GM18909 (cell line): ENCODE measurements at regions not wholly inside any gene's neighbourhood (a gene's known extent, or its start where the extent isn't known, plus 50 kb on each side); places are given as distances from the start of the nearest gene placed in this dataset.
A peak's percentile ranks its signal among the peaks of the same experiment; 100 is the strongest.

Experiments used
- ATAC-seq: cut with Tn5 transposase; IDR thresholded peaks from one replicate; pipeline ENCODE4 v1.9.1; 2021; ENCODE audit warnings: mild to moderate bottlenecking; ENCODE audit not compliant: unreplicated experiment, poor library complexity

DNA sequence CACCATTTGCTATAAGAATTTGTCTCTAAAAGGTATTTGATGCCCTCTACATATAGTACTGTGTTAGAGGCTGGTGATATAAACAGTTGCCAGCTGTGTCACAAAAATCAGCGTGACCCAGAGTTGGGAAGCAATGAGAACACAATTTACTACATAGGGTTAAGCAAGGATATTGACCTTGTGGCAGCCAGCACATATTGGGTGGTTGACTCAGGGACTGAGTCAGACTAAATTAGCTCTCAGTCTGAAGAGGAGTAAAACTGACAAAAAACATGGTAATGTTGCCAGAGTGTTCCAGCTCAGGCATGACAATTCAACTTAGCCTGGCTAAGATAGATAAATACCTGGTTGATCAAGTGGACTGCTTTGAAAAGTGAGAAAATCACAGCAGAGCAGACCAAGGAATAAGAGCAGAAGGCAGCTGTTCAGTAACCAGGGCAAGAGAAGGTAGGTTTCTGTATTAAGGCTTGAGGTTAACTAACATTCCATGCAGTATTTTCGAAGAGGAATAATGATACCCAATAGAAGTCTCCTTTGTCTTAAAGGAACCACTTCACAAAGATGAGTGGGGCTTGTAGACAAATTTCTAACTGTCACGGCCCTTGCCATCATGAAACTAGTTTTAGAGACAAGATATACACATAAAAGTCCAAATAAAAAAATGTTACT lies 108.2 kb upstream of the ERBB4 start:
- no peak for ATAC-seq

DNA sequence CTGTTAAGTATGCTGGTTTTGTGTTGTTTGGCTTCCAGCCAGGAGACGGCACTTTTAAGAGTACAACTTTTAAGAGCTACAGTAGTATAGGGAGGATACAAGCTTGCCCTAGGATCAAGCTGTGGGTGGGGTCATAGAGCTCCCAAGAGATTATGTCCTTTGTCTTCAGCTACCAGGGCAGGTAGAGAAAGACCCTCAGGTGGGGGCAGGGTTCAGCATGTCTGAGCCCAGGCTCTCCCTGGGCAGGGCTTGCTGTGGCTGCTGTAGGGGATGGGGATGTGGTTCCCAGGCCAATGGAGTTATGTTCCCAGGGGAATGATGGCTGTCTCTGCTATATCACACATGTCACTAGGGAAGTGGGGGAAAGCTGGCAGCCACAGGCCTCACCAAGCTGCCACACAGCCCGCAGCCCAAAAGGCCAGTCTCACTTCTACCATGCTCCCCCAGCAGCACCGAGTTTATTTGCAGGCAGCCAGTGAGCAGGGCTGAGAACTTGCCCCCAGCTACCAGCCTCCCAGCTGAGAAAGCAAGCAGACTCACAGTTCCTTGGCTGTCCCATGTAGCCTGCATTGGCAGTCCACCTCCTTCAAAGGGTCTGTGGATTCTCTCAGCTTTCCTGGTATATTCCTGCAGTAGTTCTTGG lies 105.7 kb upstream of the ERBB4 start:
- no peak for ATAC-seq

DNA sequence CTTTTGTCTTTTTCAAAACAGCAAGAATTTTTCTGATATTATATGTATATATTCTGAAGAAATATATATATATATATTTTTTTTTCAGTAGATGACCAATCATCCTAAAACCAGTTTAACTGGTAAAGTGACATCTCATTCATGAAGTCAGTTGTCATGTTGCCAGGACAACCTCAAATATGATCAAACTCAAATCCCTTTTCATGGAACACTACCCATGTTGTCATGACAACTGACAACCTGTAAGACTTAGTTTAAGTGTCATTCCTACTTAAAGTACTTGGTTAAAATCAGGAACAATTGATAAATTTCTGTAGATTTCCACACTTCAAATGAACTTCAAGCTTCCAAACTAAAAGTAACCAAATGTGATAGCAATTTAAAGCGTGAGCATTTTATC lies 101.8 kb upstream of the ERBB4 start:
- ATAC-seq: no peak

GRCh38 chr2:212638694-212639093 lies 100.1 kb upstream of the ERBB4 start:
- ATAC-seq: no peak

DNA sequence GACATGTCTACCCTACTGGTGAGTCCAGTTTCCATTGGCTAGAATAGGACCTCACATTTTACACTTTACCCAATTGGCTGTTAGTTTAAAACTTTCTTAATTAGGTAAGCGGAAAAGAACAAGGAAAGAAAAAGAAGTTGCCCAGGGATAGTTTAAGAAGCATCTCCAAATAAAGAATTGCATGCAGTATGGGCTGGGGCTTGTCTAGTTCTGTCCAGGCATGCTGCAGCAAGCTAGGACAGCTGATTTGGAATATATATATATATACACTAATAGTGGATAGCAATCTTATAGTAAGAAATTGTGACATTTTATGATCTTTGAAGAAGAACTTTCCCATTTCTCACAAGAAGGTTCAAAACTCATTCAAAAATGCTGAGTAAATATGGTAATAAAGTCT lies 90.0 kb upstream of the ERBB4 start:
- ATAC-seq: no peak

DNA sequence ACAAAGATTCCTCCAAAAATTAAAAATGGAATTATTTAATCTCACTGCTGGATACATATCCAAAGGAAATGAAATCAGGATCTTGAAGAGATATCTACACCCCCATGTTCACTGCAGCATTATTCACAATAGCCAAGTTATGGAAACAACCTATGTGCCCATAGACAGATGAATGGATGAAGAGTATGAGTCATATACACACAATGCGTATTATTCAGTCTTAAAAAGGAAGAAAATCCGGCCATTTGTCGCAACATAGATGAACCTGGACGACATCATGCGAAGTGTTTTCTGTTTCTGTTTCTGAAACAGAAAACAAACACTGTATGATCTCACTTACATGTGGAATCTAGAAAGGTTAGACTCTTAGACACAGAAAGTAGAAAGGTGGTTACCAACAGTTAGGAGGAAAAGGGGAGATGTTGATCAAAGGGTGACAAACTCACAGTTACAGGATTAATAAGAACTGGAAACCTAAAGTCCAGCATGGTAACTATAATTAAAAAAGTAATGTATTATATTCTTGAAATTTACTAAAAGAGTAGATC lies 87.8 kb upstream of the ERBB4 start:
- ATAC-seq: no peak

- ATAC-seq: no peak
Observed at GRCh38 chr2:212619954-212620353, 81.4 kb upstream of the ERBB4 start.

GRCh38 chr2:212618636-212619035 lies 80.0 kb upstream of the ERBB4 start:
- no peak for ATAC-seq

- ATAC-seq: no peak
Observed at GRCh38 chr2:212610872-212611425, 72.3 kb upstream of the ERBB4 start.

DNA sequence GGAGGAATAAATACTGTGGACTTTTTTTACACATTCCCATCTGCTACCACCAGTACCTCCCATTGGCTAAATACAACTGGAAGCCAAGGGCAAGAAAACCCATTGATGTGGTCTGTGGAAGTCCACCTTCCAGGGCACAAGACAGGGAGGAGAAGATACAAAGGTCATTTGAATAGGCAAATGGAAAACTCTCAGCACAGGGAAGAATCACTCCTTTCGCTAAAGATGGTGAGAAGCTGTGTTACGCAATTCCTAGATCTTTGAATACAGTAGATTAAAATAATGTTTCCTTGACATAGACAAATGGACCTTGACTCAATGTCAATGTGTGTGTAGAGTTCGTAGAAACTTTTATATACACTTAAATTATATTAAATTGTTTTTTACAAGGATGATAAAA lies 70.9 kb upstream of the ERBB4 start:
- ATAC-seq: no peak

DNA sequence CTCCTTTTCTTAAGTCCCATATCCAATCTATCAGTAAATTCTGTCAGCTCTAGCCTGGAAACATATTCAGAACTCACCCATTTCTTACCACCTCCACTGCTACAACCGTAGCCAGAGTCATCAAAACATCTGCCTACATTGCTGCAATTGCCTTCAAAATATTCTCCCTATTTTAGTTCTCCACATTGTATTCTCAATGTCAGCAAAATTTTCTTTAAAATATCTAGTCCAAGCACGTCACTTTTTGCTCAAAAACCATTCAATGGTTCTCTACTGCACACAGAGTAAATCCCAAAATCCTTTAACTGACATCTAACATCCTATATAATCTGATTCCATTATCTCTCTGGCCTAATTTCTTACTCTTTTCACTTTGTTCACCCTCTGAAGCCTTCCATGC lies 68.5 kb upstream of the ERBB4 start:
- ATAC-seq: no peak

- no peak for ATAC-seq
Observed at GRCh38 chr2:212606232-212606631, 67.6 kb upstream of the ERBB4 start.

DNA sequence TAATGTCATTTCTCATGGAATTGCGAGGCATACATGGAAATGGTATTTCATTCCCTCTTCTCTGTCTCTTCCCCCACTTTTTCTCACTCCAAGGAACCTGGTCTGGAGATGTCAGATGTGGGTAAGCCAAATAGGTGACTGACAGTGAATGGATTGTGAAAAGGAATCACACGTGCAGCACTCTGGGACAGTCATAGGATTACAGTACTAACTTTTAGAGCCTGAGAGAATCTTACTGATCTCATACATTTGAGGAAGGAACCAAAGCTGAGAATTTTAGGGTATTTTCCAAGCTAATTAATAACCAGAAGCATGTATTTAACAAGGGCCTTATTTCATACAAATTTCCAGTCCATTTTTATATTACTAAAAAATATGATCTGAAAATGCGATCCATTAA lies 58.1 kb upstream of the ERBB4 start:
- ATAC-seq: no peak

- ATAC-seq: no peak
Observed at GRCh38 chr2:212596276-212596675, 57.7 kb upstream of the ERBB4 start.

GRCh38 chr2:212595036-212595654 lies 56.5 kb upstream of the ERBB4 start:
- peak; percentile 68 for ATAC-seq

DNA sequence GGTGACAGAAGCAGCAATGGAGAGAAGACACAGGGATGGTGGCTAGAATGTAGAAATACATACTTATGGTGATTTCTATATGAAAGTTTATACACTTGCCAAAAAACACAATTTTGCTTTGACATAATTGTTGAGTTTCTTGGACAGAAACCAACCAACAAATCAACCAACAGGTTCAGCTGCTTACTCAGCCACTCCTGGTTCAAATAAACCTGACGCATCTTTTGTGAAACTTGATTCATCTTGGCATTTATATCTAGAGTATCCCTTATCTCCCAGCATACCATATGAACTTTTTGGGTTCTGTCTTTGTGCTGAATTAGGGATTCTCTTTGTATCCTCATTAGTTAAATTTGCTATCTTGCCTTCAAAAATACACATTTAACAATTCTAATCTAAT lies 54.1 kb upstream of the ERBB4 start:
- no peak for ATAC-seq
